ENCODE measurements at regions not wholly inside any gene's neighbourhood (a gene's known extent, or its start where the extent isn't known, plus 50 kb on each side); places are given as distances from the start of the nearest gene placed in this dataset.

DNA sequence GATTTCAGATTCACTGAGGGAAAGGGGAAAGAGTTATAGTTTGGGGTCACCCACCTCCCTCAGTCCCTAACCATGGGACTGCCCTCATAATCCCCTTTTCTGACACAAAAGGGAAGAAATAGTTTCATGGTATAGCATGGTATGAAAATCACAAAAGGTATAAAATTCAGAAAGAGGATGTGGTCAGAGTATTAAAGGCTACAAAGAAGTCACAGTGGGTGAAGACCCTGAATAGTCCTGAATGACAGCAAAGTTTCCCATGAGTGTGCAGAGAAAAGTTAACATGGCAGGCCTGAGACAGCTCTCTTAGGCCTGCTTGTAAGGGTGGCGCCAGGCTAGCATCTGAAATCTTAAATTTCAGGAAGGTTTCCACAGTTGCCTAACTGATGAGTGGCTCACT is 290.6 kb upstream of the ZNF608 start:
- H3K4me3 ChIP-seq (ENCODE audit: insufficient read length, low read depth) = no peak overlapping the region
- H3K4me1 ChIP-seq (ENCODE audit: insufficient read depth, insufficient read length) = no peaks in the 10 kb centered on the region
- H3K36me3 ChIP-seq (ENCODE audit: insufficient read depth, insufficient read length, low read length) = no peaks in the 10 kb centered on the region
- no peaks in the 10 kb centered on the region for H3K27me3 ChIP-seq (ENCODE audit: insufficient read depth, insufficient read length)
- H3K9me3 ChIP-seq (ENCODE audit: insufficient read depth, low read length) = no peaks in the 10 kb centered on the region
- no peak for DNase-seq (ENCODE audit: low read depth, low spot score)
- no peak for TF ChIP-seq ZNF274 (IDR thresholded peaks at IDR 0.05; ENCODE audit: low read depth, low read length)
- TF ChIP-seq YY1 (IDR thresholded peaks at IDR 0.05; ENCODE audit: insufficient read depth, insufficient read length) = no peak
- no peak for TF ChIP-seq SUZ12 (IDR thresholded peaks at IDR 0.05; ENCODE audit: extremely low read depth, insufficient read depth, insufficient read length)
- H3K9ac ChIP-seq (ENCODE audit: insufficient read length, low read depth) = no peak overlapping the region

DNA sequence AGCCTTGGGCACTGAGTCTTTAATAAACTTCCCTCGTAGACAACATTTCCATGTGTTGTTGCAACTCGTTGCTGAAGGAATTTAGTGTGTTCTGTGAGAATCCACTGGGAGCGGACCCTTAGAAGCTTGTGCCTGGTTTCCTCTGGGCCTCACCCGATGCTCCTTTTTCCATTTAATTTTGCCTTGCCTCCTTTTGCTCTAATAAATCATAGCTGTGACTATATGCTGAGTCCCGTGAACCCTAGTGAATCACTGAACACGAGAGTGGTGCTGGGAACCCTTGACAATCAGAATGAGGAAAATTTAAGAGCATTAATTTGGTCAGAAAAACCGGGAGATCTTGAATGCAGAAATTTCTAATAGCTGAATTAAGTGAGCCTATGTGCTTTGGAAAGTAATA is 291.1 kb upstream of the ZNF608 start:
- DNase-seq (ENCODE audit: low read depth, low spot score) = no peak
- Histone ChIP-seq H3K9ac (ENCODE audit: insufficient read length, low read depth) (no peak overlapping the region), H3K4me1 (ENCODE audit: insufficient read depth, insufficient read length) (no peaks in the 10 kb centered on the region), H3K9me3 (ENCODE audit: insufficient read depth, low read length) (no peaks in the 10 kb centered on the region), H3K4me3 (ENCODE audit: insufficient read length, low read depth) (no peak overlapping the region), H3K36me3 (ENCODE audit: insufficient read depth, insufficient read length, low read length) (no peaks in the 10 kb centered on the region), H3K27me3 (ENCODE audit: insufficient read depth, insufficient read length) (no peaks in the 10 kb centered on the region)
- TF ChIP-seq ZNF274 (IDR thresholded peaks at IDR 0.05; ENCODE audit: low read depth, low read length) (no peak), SUZ12 (IDR thresholded peaks at IDR 0.05; ENCODE audit: extremely low read depth, insufficient read depth, insufficient read length) (no peak), YY1 (IDR thresholded peaks at IDR 0.05; ENCODE audit: insufficient read depth, insufficient read length) (no peak)

DNA sequence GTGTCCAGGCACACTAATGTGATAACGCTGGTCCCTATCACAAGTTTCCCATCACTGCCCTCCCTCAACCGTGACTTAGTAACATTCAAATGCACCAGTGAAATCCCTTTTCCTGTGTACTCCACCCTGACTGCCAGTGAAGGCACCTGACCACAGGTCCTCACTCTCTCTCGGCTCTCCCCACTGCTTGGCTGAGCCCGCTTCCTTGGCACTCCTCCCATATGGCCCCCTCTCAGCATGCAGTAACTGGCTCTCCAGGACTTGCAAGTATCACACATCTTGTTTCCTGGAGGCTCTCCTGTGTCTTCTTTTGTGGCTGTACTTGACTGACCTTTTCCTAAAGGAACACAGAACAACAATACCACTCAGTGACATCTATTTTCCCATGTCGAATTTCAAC is 292.0 kb upstream of the ZNF608 start:
- no peaks in the 10 kb centered on the region for H3K4me1 ChIP-seq (ENCODE audit: insufficient read depth, insufficient read length)
- no peak overlapping the region for H3K9ac ChIP-seq (ENCODE audit: insufficient read length, low read depth)
- no peaks in the 10 kb centered on the region for H3K36me3 ChIP-seq (ENCODE audit: insufficient read depth, insufficient read length, low read length)
- TF ChIP-seq SUZ12 (IDR thresholded peaks at IDR 0.05; ENCODE audit: extremely low read depth, insufficient read depth, insufficient read length) = no peak
- TF ChIP-seq ZNF274 (IDR thresholded peaks at IDR 0.05; ENCODE audit: low read depth, low read length) = no peak
- TF ChIP-seq YY1 (IDR thresholded peaks at IDR 0.05; ENCODE audit: insufficient read depth, insufficient read length) = no peak
- H3K27me3 ChIP-seq (ENCODE audit: insufficient read depth, insufficient read length) = no peaks in the 10 kb centered on the region
- DNase-seq (ENCODE audit: low read depth, low spot score) = no peak
- no peak overlapping the region for H3K4me3 ChIP-seq (ENCODE audit: insufficient read length, low read depth)
- H3K9me3 ChIP-seq (ENCODE audit: insufficient read depth, low read length) = no peaks in the 10 kb centered on the region

DNA sequence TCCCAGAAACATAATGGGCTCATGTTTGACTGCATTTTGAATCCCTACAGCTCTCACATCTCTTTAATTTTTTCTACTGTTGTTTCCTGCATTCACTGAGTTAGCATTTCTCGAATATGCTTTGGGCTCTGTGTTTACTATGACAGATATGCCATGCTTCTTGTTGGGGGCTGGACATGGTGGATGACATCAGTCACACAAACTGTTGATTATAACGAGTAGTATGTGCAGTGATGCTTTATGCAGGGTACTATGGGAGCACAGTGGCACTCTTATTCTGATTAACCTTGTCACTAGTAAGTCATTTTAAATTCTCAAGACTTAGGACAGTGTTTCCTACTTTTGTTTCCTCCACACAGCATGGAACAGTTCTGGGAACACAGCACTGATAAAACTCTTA is 295.4 kb upstream of the ZNF608 start:
- H3K4me1 ChIP-seq (ENCODE audit: insufficient read depth, insufficient read length) = no peaks in the 10 kb centered on the region
- no peaks in the 10 kb centered on the region for H3K27me3 ChIP-seq (ENCODE audit: insufficient read depth, insufficient read length)
- no peak overlapping the region for H3K9ac ChIP-seq (ENCODE audit: insufficient read length, low read depth)
- no peaks in the 10 kb centered on the region for H3K9me3 ChIP-seq (ENCODE audit: insufficient read depth, low read length)
- no peaks in the 10 kb centered on the region for H3K36me3 ChIP-seq (ENCODE audit: insufficient read depth, insufficient read length, low read length)
- DNase-seq (ENCODE audit: low read depth, low spot score) = no peak
- no peak overlapping the region for H3K4me3 ChIP-seq (ENCODE audit: insufficient read length, low read depth)
- no peak for TF ChIP-seq ZNF274 (IDR thresholded peaks at IDR 0.05; ENCODE audit: low read depth, low read length)

DNA sequence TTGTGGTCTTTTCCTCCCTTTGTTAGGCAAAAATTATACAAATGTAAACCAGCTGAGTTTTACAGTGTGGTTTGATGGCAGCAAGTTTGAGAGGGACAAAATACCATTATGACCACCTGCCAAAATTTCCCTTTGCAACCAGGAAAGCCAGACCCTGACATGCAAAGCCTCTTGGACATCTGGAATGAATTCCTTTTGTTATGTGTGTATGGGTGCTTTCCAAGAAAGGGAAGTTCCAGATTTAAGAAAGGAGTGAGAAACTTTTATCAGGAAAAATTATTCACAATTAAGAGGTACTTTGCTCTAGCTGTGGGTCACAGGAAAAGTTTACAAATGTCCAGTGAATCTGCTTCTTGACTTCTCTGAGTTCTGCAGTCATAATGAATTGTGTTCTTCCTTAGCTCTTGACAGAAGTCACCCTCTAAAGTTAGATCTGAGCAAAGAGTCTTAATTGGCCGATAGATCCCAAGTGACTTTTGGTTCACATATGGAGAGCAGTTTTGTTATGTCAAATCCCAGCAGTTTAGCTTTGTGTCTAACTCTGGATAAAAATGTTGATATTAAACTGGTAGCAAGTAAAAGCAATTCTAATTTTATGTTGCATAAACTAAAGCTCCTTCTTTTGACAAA is 295.9 kb upstream of the ZNF608 start:
- TF ChIP-seq ZNF274 (IDR thresholded peaks at IDR 0.05; ENCODE audit: low read depth, low read length) = no peak
- no peak for TF ChIP-seq YY1 (IDR thresholded peaks at IDR 0.05; ENCODE audit: insufficient read depth, insufficient read length)
- no peak for TF ChIP-seq SUZ12 (IDR thresholded peaks at IDR 0.05; ENCODE audit: extremely low read depth, insufficient read depth, insufficient read length)
- no peak overlapping the region for H3K9ac ChIP-seq (ENCODE audit: insufficient read length, low read depth)
- H3K4me3 ChIP-seq (ENCODE audit: insufficient read length, low read depth) = no peak overlapping the region
- no peak for DNase-seq (ENCODE audit: low read depth, low spot score)
- H3K9me3 ChIP-seq (ENCODE audit: insufficient read depth, low read length) = no peaks in the 10 kb centered on the region
- no peaks in the 10 kb centered on the region for H3K27me3 ChIP-seq (ENCODE audit: insufficient read depth, insufficient read length)
- no peaks in the 10 kb centered on the region for H3K36me3 ChIP-seq (ENCODE audit: insufficient read depth, insufficient read length, low read length)
- no peaks in the 10 kb centered on the region for H3K4me1 ChIP-seq (ENCODE audit: insufficient read depth, insufficient read length)

DNA sequence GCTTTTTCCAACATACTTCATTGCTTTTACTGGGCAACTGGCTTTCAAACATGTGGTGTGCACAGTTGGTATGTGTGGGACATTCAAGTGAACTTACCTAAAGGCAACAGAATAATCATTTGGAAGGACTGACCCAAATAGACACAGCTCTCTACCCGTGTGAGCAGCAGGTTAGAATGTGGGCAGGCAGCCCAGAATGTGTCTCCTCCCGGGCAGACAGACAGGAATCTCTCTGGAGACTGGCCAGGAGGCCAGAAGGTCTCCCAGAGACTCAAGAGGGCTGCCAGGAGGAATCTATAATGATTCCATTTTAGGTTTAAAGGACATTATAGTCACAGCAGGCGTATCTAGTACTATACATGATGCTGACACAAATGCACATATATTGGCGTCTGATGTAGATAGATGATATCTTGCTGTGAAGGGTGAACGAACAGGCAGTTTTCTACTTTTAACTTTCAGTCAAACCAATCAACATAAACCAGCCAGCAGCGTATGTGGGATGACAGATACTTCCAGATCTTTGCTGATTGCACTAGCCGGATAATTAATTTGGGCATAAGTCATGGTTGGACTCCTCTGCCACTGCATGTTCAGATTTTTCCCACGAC is 297.4 kb upstream of the ZNF608 start:
- TF ChIP-seq ZNF274 (IDR thresholded peaks at IDR 0.05; ENCODE audit: low read depth, low read length) (no peak), YY1 (IDR thresholded peaks at IDR 0.05; ENCODE audit: insufficient read depth, insufficient read length) (no peak), SUZ12 (IDR thresholded peaks at IDR 0.05; ENCODE audit: extremely low read depth, insufficient read depth, insufficient read length) (no peak)
- Histone ChIP-seq H3K9ac (ENCODE audit: insufficient read length, low read depth) (no peak overlapping the region), H3K9me3 (ENCODE audit: insufficient read depth, low read length) (no peaks in the 10 kb centered on the region), H3K4me3 (ENCODE audit: insufficient read length, low read depth) (no peak overlapping the region), H3K36me3 (ENCODE audit: insufficient read depth, insufficient read length, low read length) (no peaks in the 10 kb centered on the region), H3K27me3 (ENCODE audit: insufficient read depth, insufficient read length) (no peaks in the 10 kb centered on the region), H3K4me1 (ENCODE audit: insufficient read depth, insufficient read length) (no peaks in the 10 kb centered on the region)
- no peak for DNase-seq (ENCODE audit: low read depth, low spot score)

DNA sequence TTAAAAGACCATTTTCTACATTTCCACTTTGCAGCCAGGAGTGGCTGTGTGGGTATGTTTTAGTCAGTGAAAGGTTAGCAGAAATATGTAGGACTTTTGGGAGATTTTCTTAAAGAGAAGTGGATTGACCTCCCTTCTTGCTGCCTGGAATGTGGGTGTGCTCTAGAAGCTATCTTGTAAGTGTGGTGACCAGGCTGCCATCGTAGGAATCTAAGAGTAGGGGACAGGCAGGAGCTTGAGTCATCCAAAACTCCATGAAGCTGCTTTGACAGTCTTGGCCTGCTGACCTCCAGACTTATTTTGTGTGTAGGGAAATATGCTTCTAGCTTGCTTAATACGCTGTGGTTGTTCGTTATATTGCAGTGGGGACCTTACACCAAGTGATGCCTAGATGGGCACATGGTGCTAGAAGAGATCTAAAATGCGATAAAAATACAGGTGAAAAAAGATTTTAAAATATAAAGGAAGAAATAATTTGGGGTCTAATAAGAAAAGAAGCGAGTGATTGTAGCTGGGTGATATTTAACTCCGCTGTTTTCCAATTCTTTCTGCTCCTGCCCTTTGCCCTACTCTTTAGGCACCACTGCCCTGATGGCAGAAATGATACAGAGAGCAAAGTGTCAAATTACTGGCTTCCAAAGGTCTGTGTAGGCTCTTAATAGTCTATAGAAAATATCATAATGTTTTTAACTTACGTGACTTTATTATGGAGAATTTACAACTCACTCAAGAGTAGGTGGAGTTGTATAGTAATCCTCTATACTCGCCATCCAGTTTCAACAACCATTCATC is 298.2 kb upstream of the ZNF608 start:
- DNase-seq (ENCODE audit: low read depth, low spot score) = no peak
- H3K4me3 ChIP-seq (ENCODE audit: insufficient read length, low read depth) = no peak overlapping the region
- no peaks in the 10 kb centered on the region for H3K36me3 ChIP-seq (ENCODE audit: insufficient read depth, insufficient read length, low read length)
- H3K27me3 ChIP-seq (ENCODE audit: insufficient read depth, insufficient read length) = no peaks in the 10 kb centered on the region
- TF ChIP-seq ZNF274 (IDR thresholded peaks at IDR 0.05; ENCODE audit: low read depth, low read length) = no peak
- no peak for TF ChIP-seq YY1 (IDR thresholded peaks at IDR 0.05; ENCODE audit: insufficient read depth, insufficient read length)
- no peak for TF ChIP-seq SUZ12 (IDR thresholded peaks at IDR 0.05; ENCODE audit: extremely low read depth, insufficient read depth, insufficient read length)
- H3K4me1 ChIP-seq (ENCODE audit: insufficient read depth, insufficient read length) = no peaks in the 10 kb centered on the region
- no peaks in the 10 kb centered on the region for H3K9me3 ChIP-seq (ENCODE audit: insufficient read depth, low read length)
- H3K9ac ChIP-seq (ENCODE audit: insufficient read length, low read depth) = no peak overlapping the region
